SK-N-MC (cell line): ENCODE measurements at regions not wholly inside any gene's neighbourhood (a gene's known extent, or its start where the extent isn't known, plus 50 kb on each side); places are given as distances from the start of the nearest gene placed in this dataset.

Experiments used
- EZH2 ChIP-seq: fragments of 200-600 bp; sonication (generic); IDR thresholded peaks from one replicate; pipeline ENCODE4 v1.6.1; 2017; ENCODE audit warnings: antibody characterized with exemption
- POLR2AphosphoS5 ChIP-seq: IDR thresholded peaks from 2 replicates; pipeline ENCODE4 v1.6.1; 2012; ENCODE audit warnings: mild to moderate bottlenecking, low read depth, low read length, borderline replicate concordance

DNA sequence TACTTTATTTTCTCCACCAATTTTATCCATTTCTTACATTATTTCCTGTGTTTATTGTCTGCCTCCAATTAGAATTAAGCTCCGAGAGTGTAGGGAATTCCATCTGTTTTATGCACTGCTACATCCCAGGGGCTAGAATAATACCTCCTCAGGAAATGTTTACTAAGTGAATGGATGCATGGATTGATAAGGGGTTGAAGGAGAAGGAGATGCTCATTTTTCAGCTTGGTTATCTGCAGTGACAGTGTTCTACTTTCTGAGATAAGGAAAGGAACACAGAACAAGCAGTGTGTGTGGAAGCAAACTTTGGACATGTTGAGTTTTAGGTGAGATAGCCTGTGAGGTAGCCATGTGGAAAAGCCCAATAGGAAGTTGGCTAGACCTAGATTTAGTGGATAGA is 164.6 kb upstream of the HMGA2 start:
- TF ChIP-seq POLR2AphosphoS5 (no peak), EZH2 (no peak)
